CD14-positive monocyte (primary cell): ENCODE measurements at regions not wholly inside any gene's neighbourhood (a gene's known extent, or its start where the extent isn't known, plus 50 kb on each side); places are given as distances from the start of the nearest gene placed in this dataset.

Source experiments
- DNase-seq, 3 donors: peaks; one replicate each; pipeline ENCODE4 v3.0.0-alpha.2; 2011 to 2022
- H2AFZ ChIP-seq: 2 replicates; pipeline ENCODE4 v1.6.0; 2012; ENCODE audit warnings: mild to moderate bottlenecking, low read depth, low read length, inconsistent platforms; ENCODE audit not compliant: insufficient read depth, poor library complexity, severe bottlenecking
- H3K27ac ChIP-seq, 2 donors: 1 replicate in 1 of 2; 2 replicates in 1 of 2; pipeline ENCODE4 v1.5.1; 2012 to 2013; ENCODE audit warnings: low read length in 2 of 2, control low read depth in 1 of 2, inconsistent platforms in 1 of 2, low read depth in 1 of 2, mild to moderate bottlenecking in 1 of 2
- H3K27me3 ChIP-seq, 2 donors: one replicate each; pipeline versions ENCODE4 v1.6.0 to v1.6.1; 2011 to 2013; ENCODE audit warnings: low read length in 2 of 2; ENCODE audit not compliant: control insufficient read depth in 2 of 2, insufficient read depth in 2 of 2
- H3K36me3 ChIP-seq, 2 donors: replicated peaks in 1 of 2; 1 replicate in 1 of 2; 2 replicates in 1 of 2; pipeline versions ENCODE4 v1.5.1 to v1.6.1; 2012 to 2013; ENCODE audit warnings: low read length in 2 of 2, control low read depth in 1 of 2, inconsistent platforms in 1 of 2, mild to moderate bottlenecking in 1 of 2; ENCODE audit not compliant: insufficient read depth in 2 of 2, control insufficient read depth in 1 of 2
- H3K4me1 ChIP-seq, 2 donors: 1 replicate in 1 of 2; 2 replicates in 1 of 2; pipeline versions ENCODE4 v1.5.1 to v1.6.1; 2012 to 2013; ENCODE audit warnings: low read length in 2 of 2, control low read depth in 1 of 2, inconsistent platforms in 1 of 2, mild to moderate bottlenecking in 1 of 2, moderate library complexity in 1 of 2; ENCODE audit not compliant: insufficient read depth in 2 of 2, control insufficient read depth in 1 of 2
- H3K4me2 ChIP-seq: replicated peaks from 2 replicates; pipeline ENCODE3; 2012; ENCODE audit warnings: low read length, moderate library complexity, mild to moderate bottlenecking; ENCODE audit not compliant: poor library complexity, severe bottlenecking; ENCODE audit errors: extremely low read depth
- H3K4me3 ChIP-seq, 3 experiments: fragments of 200-600 bp in 1 of 3; sonication (generic) in 1 of 3; replicated peaks in 1 of 3; 1 replicate in 2 of 3; 2 replicates in 1 of 3; pipeline ENCODE4 v1.5.1; 2011 to 2013; ENCODE audit warnings: low read length in 3 of 3, mild to moderate bottlenecking in 3 of 3, control low read depth in 2 of 3, low read depth in 2 of 3, inconsistent platforms in 1 of 3, moderate library complexity in 1 of 3
- H3K79me2 ChIP-seq: 2 replicates; pipeline ENCODE4 v1.6.0; 2012; ENCODE audit warnings: mild to moderate bottlenecking, control low read depth, inconsistent platforms, low read length, moderate library complexity; ENCODE audit not compliant: insufficient read depth
- H3K9ac ChIP-seq: 2 replicates; pipeline ENCODE4 v1.6.0; 2017; ENCODE audit warnings: low read length, mild to moderate bottlenecking; ENCODE audit not compliant: insufficient read depth, poor library complexity, severe bottlenecking
- H3K9me3 ChIP-seq, 2 donors: replicated peaks in 1 of 2; 1 replicate in 1 of 2; 2 replicates in 1 of 2; pipeline versions ENCODE4 v1.5.1 to v1.6.1; 2012 to 2013; ENCODE audit warnings: low read length in 2 of 2, control low read depth in 1 of 2; ENCODE audit not compliant: control insufficient read depth in 1 of 2, insufficient read depth in 1 of 2
- H4K20me1 ChIP-seq: 2 replicates; pipeline ENCODE4 v1.6.0; 2012; ENCODE audit warnings: mild to moderate bottlenecking, low read length, control low read depth, moderate library complexity; ENCODE audit not compliant: insufficient read depth
- H3K27ac Mint-ChIP-seq, 7 donors: one replicate each; pipeline ENCODE4 v1.8.0; 2020; ENCODE audit warnings: mild to moderate bottlenecking in 7 of 7, mixed read lengths in 7 of 7, moderate library complexity in 6 of 7, inconsistent platforms in 2 of 7
- H3K27me3 Mint-ChIP-seq, 3 donors: one replicate each; pipeline ENCODE4 v1.8.0; 2021 to 2022; ENCODE audit warnings: low read depth in 3 of 3, mild to moderate bottlenecking in 3 of 3, mixed read lengths in 3 of 3, moderate library complexity in 3 of 3, inconsistent platforms in 1 of 3
- H3K36me3 Mint-ChIP-seq, 2 donors: one replicate each; pipeline ENCODE4 v1.8.0; 2020; ENCODE audit warnings: mixed read lengths in 2 of 2, inconsistent platforms in 1 of 2, mild to moderate bottlenecking in 1 of 2
- H3K4me1 Mint-ChIP-seq: one replicate; pipeline ENCODE4 v1.8.0; 2020; ENCODE audit warnings: mild to moderate bottlenecking, mixed read lengths
- H3K4me3 Mint-ChIP-seq, 2 donors: one replicate each; pipeline ENCODE4 v1.8.0; 2020; ENCODE audit warnings: mild to moderate bottlenecking in 2 of 2, mixed read lengths in 2 of 2, moderate library complexity in 1 of 2
- H3K9me3 Mint-ChIP-seq, 7 donors: one replicate each; pipeline ENCODE4 v1.8.0; 2020 to 2022; ENCODE audit warnings: mixed read lengths in 7 of 7, mild to moderate bottlenecking in 6 of 7, moderate library complexity in 6 of 7, inconsistent platforms in 2 of 7
- CTCF ChIP-seq: fragments of 200-600 bp; IDR thresholded peaks from one replicate; pipeline ENCODE4 v1.8.0; 2022; ENCODE audit warnings: antibody characterized with exemption, mild to moderate bottlenecking
- WGBS: methylation state at CpG from one replicate; pipeline ENCODE4 v1.1.5; 2013; ENCODE audit warnings: missing lambda C conversion rate; ENCODE audit not compliant: insufficient coverage; 5-methylcytosine and 5-hydroxymethylcytosine counted together
- intact Hi-C, 2 donors: fragments of 100-400 bp; cut with micrococcal nuclease; formaldehyde crosslinking; loops; one replicate each; pipeline versions ENCODE4 v1.15.0 to v1.15.1; 2023

GRCh38 chr3:13164893-13165492, 91.8 kb upstream of the IQSEC1 start:
- no peak for TF ChIP-seq CTCF
- 88% methylated on average over 8 of the region's 9 CpGs for WGBS
- H3K27me3 Mint-ChIP-seq, result peaks cover 2 to 6% (median 4%) of the 10 kb centered on the region in 3 donors
- H3K4me1 ChIP-seq, result no peaks in the 10 kb centered on the region
- H3K4me3 Mint-ChIP-seq, result no peak overlapping the region
- no peaks in the 10 kb centered on the region for H3K36me3 Mint-ChIP-seq
- peaks cover 0 to 3% (median 0%) of the 10 kb centered on the region in 7 donors for H3K9me3 Mint-ChIP-seq
- no peaks in the 10 kb centered on the region for H3K27me3 ChIP-seq
- H3K27ac Mint-ChIP-seq, result no peak overlapping the region
- no peaks in the 10 kb centered on the region for H4K20me1 ChIP-seq
- H3K9me3 ChIP-seq, result no peaks in the 10 kb centered on the region
- no peak overlapping the region for H2AFZ ChIP-seq
- H3K27ac ChIP-seq, result no peak overlapping the region
- H3K36me3 ChIP-seq, result no peaks in the 10 kb centered on the region
- no peak overlapping the region for H3K4me2 ChIP-seq
- H3K79me2 ChIP-seq, result no peaks in the 10 kb centered on the region
- intact Hi-C loops, result no loop called here
- no peaks in the 10 kb centered on the region for H3K4me1 Mint-ChIP-seq
- DNase-seq, result no peak
- H3K9ac ChIP-seq, result no peak overlapping the region
- no peak overlapping the region for H3K4me3 ChIP-seq

GRCh38 chr3:13163848-13164382, 90.7 kb upstream of the IQSEC1 start:
- 96% methylated on average over 14 of the region's 16 CpGs for WGBS
- no peak for TF ChIP-seq CTCF

More at GRCh38 chr3:13163848-13164382, 90.7 kb upstream of the IQSEC1 start:
- H3K9me3 Mint-ChIP-seq, result no peaks in the 10 kb centered on the region
- H3K4me3 Mint-ChIP-seq, result no peak overlapping the region
- H3K36me3 Mint-ChIP-seq, result no peaks in the 10 kb centered on the region
- no peak overlapping the region for H3K4me3 ChIP-seq
- H3K4me1 ChIP-seq, result no peaks in the 10 kb centered on the region
- intact Hi-C loops, result no loop called here
- H4K20me1 ChIP-seq, result no peaks in the 10 kb centered on the region
- no peak overlapping the region for H2AFZ ChIP-seq
- H3K79me2 ChIP-seq, result no peaks in the 10 kb centered on the region
- peaks cover 2 to 8% (median 6%) of the 10 kb centered on the region in 3 donors for H3K27me3 Mint-ChIP-seq
- no peak overlapping the region for H3K4me2 ChIP-seq
- H3K9ac ChIP-seq, result no peak overlapping the region
- H3K27ac ChIP-seq, result no peak overlapping the region
- no peaks in the 10 kb centered on the region for H3K36me3 ChIP-seq
- no peaks in the 10 kb centered on the region for H3K27me3 ChIP-seq
- no peaks in the 10 kb centered on the region for H3K4me1 Mint-ChIP-seq
- DNase-seq, result no peak
- no peaks in the 10 kb centered on the region for H3K9me3 ChIP-seq
- H3K27ac Mint-ChIP-seq, result no peak overlapping the region
